ENCODE measurements at regions not wholly inside any gene's neighbourhood (a gene's known extent, or its start where the extent isn't known, plus 50 kb on each side); places are given as distances from the start of the nearest gene placed in this dataset.

- Histone ChIP-seq H3K27me3 (peaks cover 0 to 20% (median 0%) of the 10 kb centered on the region in 3 donors), H3K9me3 (no peaks in the 10 kb centered on the region), H3K36me3 (no peaks in the 10 kb centered on the region), H3K4me1 (no peaks in the 10 kb centered on the region), H3K27ac (no peak overlapping the region), H3K4me3 (no peak overlapping the region)
- intact Hi-C loops (cut with DNase I; ENCODE audit: low total_unique reads) = no loop called here
- no peak for DNase-seq
- TF ChIP-seq POLR2A (IDR thresholded peaks at IDR 0.05) = no peak
- TF ChIP-seq CTCF (IDR thresholded peaks at IDR 0.05) = no peak
- no peak for TF ChIP-seq EP300 (IDR thresholded peaks at IDR 0.05)
- TF ChIP-seq POLR2AphosphoS5 (IDR thresholded peaks at IDR 0.05) = no peak
- WGBS, 5 donors = 50 to 91% (median 86%) methylated on average over 1 of the region's 1 CpG
These were observed 196.2 kb downstream of the C1orf94 start for GRCh38 chr1:34372891-34373290.

GRCh38 chr1:34373912-34374311 is 197.2 kb downstream of the C1orf94 start:
- peaks cover 0 to 30% (median 7%) of the 10 kb centered on the region in 3 donors for H3K27me3 ChIP-seq
- DNase-seq = no peak
- no peak overlapping the region for H3K27ac ChIP-seq
- H3K4me3 ChIP-seq = no peak overlapping the region
- no peaks in the 10 kb centered on the region for H3K9me3 ChIP-seq
- H3K4me1 ChIP-seq = no peaks in the 10 kb centered on the region
- TF ChIP-seq CTCF (IDR thresholded peaks at IDR 0.05) (no peak), POLR2A (IDR thresholded peaks at IDR 0.05) (no peak), EP300 (IDR thresholded peaks at IDR 0.05) (no peak), POLR2AphosphoS5 (IDR thresholded peaks at IDR 0.05) (no peak)
- H3K36me3 ChIP-seq = no peaks in the 10 kb centered on the region
- intact Hi-C loops (cut with DNase I; ENCODE audit: low total_unique reads) = no loop called here

GRCh38 chr1:34376531-34376930 is 199.8 kb downstream of the C1orf94 start:
- no peak overlapping the region for H3K27ac ChIP-seq
- peaks cover 0 to 52% (median 9%) of the 10 kb centered on the region in 3 donors for H3K27me3 ChIP-seq
- TF ChIP-seq EP300 (IDR thresholded peaks at IDR 0.05) (no peak), POLR2A (IDR thresholded peaks at IDR 0.05) (no peak), POLR2AphosphoS5 (IDR thresholded peaks at IDR 0.05) (no peak), CTCF (IDR thresholded peaks at IDR 0.05) (no peak)
- no peak for DNase-seq
- no peak overlapping the region for H3K4me3 ChIP-seq
- 11 to 27% (median 18%) methylated on average over 2 of the region's 2 CpGs for WGBS, 5 donors
- no peaks in the 10 kb centered on the region for H3K36me3 ChIP-seq
- no peaks in the 10 kb centered on the region for H3K4me1 ChIP-seq
- H3K9me3 ChIP-seq = no peaks in the 10 kb centered on the region
- intact Hi-C loops (cut with DNase I; ENCODE audit: low total_unique reads) = no loop called here

GRCh38 chr1:34378968-34379856 is 202.5 kb downstream of the C1orf94 start:
- Histone ChIP-seq H3K27ac (no peak overlapping the region), H3K36me3 (no peaks in the 10 kb centered on the region), H3K4me1 (no peaks in the 10 kb centered on the region), H3K9me3 (no peaks in the 10 kb centered on the region), H3K27me3 (peaks cover 0 to 47% (median 9%) of the 10 kb centered on the region in 3 donors), H3K4me3 (no peak overlapping the region)
- WGBS, 5 donors = 39 to 47% (median 41%) methylated on average over 10 to 11 of the region's 11 CpGs
- intact Hi-C loops (cut with DNase I; ENCODE audit: low total_unique reads) = no loop called here
- TF ChIP-seq POLR2A (IDR thresholded peaks at IDR 0.05) (no peak), POLR2AphosphoS5 (IDR thresholded peaks at IDR 0.05) (no peak), EP300 (IDR thresholded peaks at IDR 0.05) (no peak), CTCF (IDR thresholded peaks at IDR 0.05) (no peak)
- DNase-seq = peak in 1 of 2 donors; percentile 16
